GM10248 (cell line): ENCODE measurements at regions not wholly inside any gene's neighbourhood (a gene's known extent, or its start where the extent isn't known, plus 50 kb on each side); places are given as distances from the start of the nearest gene placed in this dataset.

Experiments used
- CTCF ChIA-PET: fragments of 300-600 bp; sonication (Branson Sonifier 250); formaldehyde crosslinking; extraction: SDS; loops from one replicate; lab custom pipeline; 2021; ENCODE audit warnings: antibody characterized with exemption; lab: Yijun Ruan, JAX
- POLR2A ChIA-PET: fragments of 350-650 bp; sonication (Branson Sonifier 250); formaldehyde crosslinking; extraction: SDS; loops from one replicate; lab custom pipeline; 2020; ENCODE audit warnings: antibody characterized with exemption; lab: Yijun Ruan, JAX
- DNase-seq: peaks from one replicate; pipeline ENCODE4 v3.0.0; 2012; ENCODE audit errors: extremely low spot score
- TF ChIP-seq, protein P1 (sequence below): IDR thresholded peaks from 2 replicates; pipeline ENCODE4 v1.5.1; 2012; ENCODE audit warnings: mild to moderate bottlenecking, low read depth; ENCODE audit errors: extremely low read depth, missing control alignments, control extremely low read depth

DNA sequence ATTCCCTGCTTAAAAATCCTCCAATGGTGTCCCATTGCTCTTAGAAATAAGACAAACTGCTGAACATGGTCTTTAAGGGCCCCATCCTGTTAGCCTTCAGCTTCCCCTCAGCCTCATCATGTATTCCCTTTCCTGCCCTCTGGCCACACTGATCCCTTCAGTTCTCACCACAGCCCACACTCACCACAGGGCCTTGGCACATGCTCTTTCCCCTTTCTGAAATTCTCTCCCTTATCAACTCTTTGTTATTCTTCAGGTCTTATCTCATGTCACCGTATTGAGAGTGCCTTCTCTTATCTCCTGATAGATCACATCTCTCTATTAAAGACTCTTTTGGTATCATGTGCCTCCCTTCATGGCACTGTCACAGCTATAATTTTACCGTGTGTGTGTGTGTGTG lies 167.8 kb upstream of the MPPED2 start:
- POLR2A ChIA-PET: no interaction called here
- CTCF ChIA-PET: no interaction called here
- DNase-seq: no peak
- TF ChIP-seq, protein P1, sequence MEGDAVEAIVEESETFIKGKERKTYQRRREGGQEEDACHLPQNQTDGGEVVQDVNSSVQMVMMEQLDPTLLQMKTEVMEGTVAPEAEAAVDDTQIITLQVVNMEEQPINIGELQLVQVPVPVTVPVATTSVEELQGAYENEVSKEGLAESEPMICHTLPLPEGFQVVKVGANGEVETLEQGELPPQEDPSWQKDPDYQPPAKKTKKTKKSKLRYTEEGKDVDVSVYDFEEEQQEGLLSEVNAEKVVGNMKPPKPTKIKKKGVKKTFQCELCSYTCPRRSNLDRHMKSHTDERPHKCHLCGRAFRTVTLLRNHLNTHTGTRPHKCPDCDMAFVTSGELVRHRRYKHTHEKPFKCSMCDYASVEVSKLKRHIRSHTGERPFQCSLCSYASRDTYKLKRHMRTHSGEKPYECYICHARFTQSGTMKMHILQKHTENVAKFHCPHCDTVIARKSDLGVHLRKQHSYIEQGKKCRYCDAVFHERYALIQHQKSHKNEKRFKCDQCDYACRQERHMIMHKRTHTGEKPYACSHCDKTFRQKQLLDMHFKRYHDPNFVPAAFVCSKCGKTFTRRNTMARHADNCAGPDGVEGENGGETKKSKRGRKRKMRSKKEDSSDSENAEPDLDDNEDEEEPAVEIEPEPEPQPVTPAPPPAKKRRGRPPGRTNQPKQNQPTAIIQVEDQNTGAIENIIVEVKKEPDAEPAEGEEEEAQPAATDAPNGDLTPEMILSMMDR: no peak

DNA sequence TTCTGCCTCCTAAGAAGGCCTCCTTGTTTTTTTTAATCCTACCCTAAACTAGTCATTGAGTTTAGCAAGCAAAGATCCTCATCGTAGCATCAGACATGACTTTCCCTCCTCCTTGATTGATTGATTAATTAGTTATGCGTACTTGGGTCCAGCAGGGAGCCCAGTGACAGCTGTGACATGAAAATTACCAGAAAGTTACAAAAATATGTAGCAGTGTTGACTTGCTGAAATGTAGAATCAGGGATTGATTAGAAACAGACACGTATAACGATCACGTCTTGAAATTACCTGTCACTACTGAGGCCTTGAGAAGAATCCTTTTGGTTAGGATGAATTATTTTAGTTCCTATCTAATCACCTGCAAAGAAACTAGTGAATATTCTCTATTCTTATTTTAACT lies 167.4 kb upstream of the MPPED2 start:
- CTCF ChIA-PET: no interaction called here
- TF ChIP-seq, protein P1: no peak
- POLR2A ChIA-PET: no interaction called here
- no peak for DNase-seq

DNA sequence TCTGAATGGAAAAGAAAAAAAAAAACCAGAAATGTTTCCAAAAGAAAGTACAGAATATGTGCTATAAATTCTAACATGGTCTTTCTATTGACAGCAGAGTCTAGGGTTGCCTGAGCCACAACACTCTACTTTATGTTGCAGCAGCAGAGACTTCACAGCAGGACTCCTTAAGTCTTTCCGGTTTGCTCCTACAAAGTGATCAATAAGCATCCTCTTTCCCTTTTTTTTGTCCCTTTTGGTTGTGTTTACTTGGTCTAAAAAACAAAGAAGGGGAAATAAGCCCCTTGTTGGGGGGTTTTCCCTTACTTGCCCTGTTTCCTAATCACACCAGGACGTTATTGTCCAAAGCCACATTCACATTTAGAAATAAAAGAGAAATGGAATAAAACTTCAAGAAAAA lies 163.1 kb upstream of the MPPED2 start:
- no peak for DNase-seq
- TF ChIP-seq, protein P1: no peak
- ChIA-PET CTCF (no interaction called here), POLR2A (no interaction called here)

DNA sequence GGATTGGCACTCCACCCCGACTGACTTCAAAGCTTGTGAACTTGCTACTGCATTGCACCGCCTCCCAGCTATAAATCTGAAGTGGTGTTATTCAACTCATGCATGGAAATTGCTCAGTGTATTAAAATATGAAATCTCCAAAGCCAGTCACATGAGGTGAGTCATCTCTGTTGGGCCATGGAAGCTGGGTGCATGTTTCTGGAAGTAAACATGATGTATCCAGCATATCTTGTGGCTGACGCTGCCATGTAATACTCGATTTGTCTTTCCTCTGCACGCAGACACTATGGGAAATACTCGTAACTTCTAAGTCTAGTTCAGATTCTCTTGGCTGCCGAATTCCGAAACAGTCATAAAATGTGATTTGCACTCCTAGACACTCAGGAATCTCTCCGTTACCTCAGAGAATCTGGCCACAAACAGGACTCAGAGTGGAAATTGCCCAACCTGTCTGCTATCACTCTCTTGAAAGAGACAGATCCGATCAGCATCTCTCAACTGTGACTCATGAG lies 154.9 kb upstream of the MPPED2 start:
- TF ChIP-seq, protein P1: no peak
- no peak for DNase-seq
- ChIA-PET CTCF (interaction anchor here (1.0 kb wide), 1 partner anchor 14 kb away, joined by 3 read pairs; no protein-coding TSS in a partner anchor), POLR2A (no interaction called here)

DNA sequence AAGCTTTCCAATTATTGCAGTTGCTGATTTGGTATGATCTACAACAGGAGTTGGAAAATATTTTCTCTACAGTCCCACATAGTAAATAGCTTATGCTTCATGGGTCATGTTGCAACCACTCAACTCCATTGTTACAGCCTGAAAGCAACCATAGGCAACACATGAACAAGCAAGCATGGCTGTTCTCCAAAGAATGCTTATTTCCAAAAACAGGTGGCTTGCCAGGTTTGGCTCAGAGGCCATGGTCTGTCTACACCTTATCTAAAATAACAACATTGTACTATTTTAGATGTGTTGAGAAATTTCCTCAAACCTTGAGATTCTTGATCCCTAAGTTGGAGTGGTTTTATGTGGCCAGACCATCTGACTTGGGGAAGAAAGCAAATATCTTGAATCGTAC lies 153.9 kb upstream of the MPPED2 start:
- TF ChIP-seq, protein P1: no peak
- DNase-seq: no peak
- CTCF ChIA-PET: no interaction called here
- POLR2A ChIA-PET: no interaction called here

DNA sequence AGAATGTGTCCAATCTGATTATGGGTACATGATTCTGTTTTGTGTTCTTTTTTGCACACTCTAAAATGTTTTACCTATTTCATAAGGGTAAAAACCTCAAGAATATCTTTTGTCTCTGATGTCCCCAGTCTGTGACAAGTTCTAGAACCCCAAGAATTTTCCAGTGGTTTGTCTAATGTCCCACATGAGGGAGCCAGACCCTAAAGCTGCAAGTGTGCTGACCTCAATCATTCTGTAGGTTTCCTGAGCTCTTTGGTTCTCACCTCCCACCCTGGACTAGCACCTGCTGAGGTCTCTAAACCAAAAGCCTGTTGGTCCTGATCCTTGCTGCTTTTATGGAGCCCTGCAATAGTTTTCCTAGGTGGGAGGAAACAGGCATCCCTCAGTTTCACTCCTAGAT lies 149.8 kb upstream of the MPPED2 start:
- ChIA-PET CTCF (no interaction called here), POLR2A (no interaction called here)
- TF ChIP-seq, protein P1: no peak
- DNase-seq: no peak

DNA sequence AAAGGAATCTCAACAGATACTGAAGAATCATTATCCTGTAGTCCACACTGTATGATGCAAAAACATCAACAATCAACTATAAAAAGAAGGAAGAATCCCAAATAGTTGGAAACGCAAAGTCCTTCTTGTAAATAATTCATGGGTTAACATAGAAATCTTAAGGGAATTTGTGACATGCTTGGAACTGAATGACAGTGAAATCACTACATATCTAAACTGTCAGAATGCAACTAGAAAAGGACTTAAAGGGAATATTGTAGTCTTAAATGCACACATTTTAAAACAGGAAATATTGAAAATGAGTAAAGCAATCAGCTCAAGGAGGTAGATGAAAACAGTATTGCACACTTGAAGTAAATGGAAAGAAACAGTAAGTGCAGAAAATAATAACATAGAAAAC lies 147.6 kb upstream of the MPPED2 start:
- TF ChIP-seq, protein P1: no peak
- no peak for DNase-seq
- ChIA-PET POLR2A (no interaction called here), CTCF (no interaction called here)
